ENCODE measurements at regions not wholly inside any gene's neighbourhood (a gene's known extent, or its start where the extent isn't known, plus 50 kb on each side); places are given as distances from the start of the nearest gene placed in this dataset.
"Not testable (repeated sequence)": the region's sequence is repeated elsewhere in the genome, so short reads cannot be mapped to it uniquely, and the experiment has no call there.

GRCh38 chr5:143629871-143630659, 181.9 kb upstream of the HMHB1 start:
- Histone ChIP-seq H3K27me3 (no peaks in the 10 kb centered on the region), H3K36me3 (no peaks in the 10 kb centered on the region), H3K4me3 (no peak overlapping the region), H3K4me1 (no peaks in the 10 kb centered on the region), H3K27ac (no peak overlapping the region), H3K9me3 (no peaks in the 10 kb centered on the region)
- intact Hi-C loops (cut with DNase I; ENCODE audit: low total_unique reads), result no loop called here
- no peak for TF ChIP-seq CTCF (IDR thresholded peaks at IDR 0.05)
- TF ChIP-seq POLR2A (IDR thresholded peaks at IDR 0.05), result no peak
- no peak for DNase-seq

- H3K9me3 ChIP-seq; H3K27me3 ChIP-seq; H3K27ac ChIP-seq; H3K36me3 ChIP-seq; intact Hi-C loops (cut with DNase I; ENCODE audit: low total_unique reads); H3K4me3 ChIP-seq; DNase-seq; H3K4me1 ChIP-seq: not testable (repeated sequence)
Measured at GRCh38 chr5:143625048-143625447, 186.9 kb upstream of the HMHB1 start.

GRCh38 chr5:143624465-143624864, 187.5 kb upstream of the HMHB1 start:
- no peak for DNase-seq
- Histone ChIP-seq H3K27me3 (no peaks in the 10 kb centered on the region), H3K36me3 (no peaks in the 10 kb centered on the region), H3K9me3 (no peaks in the 10 kb centered on the region), H3K4me1 (no peaks in the 10 kb centered on the region), H3K27ac (no peak overlapping the region), H3K4me3 (no peak overlapping the region)
- intact Hi-C loops (cut with DNase I; ENCODE audit: low total_unique reads), result no loop called here
- TF ChIP-seq POLR2A (IDR thresholded peaks at IDR 0.05) (no peak), CTCF (IDR thresholded peaks at IDR 0.05) (no peak)

- Histone ChIP-seq H3K4me1 (no peaks in the 10 kb centered on the region), H3K27ac (no peak overlapping the region), H3K9me3 (no peaks in the 10 kb centered on the region), H3K4me3 (no peak overlapping the region), H3K36me3 (no peaks in the 10 kb centered on the region), H3K27me3 (no peaks in the 10 kb centered on the region)
- no peak for DNase-seq
- TF ChIP-seq POLR2A (IDR thresholded peaks at IDR 0.05) (no peak), CTCF (IDR thresholded peaks at IDR 0.05) (no peak)
- intact Hi-C loops (cut with DNase I; ENCODE audit: low total_unique reads), result no loop called here
Measured at GRCh38 chr5:143619040-143619439, 192.9 kb upstream of the HMHB1 start.

GRCh38 chr5:143618141-143618540, 193.8 kb upstream of the HMHB1 start:
- Histone ChIP-seq H3K4me1 (no peaks in the 10 kb centered on the region), H3K36me3 (no peaks in the 10 kb centered on the region), H3K9me3 (no peaks in the 10 kb centered on the region), H3K27ac (no peak overlapping the region), H3K4me3 (no peak overlapping the region), H3K27me3 (no peaks in the 10 kb centered on the region)
- TF ChIP-seq CTCF (IDR thresholded peaks at IDR 0.05), result no peak
- no peak for TF ChIP-seq POLR2A (IDR thresholded peaks at IDR 0.05)
- no peak for DNase-seq
- intact Hi-C loops (cut with DNase I; ENCODE audit: low total_unique reads), result no loop called here

GRCh38 chr5:143614831-143615230, 197.1 kb upstream of the HMHB1 start:
- H3K27me3 ChIP-seq, result no peaks in the 10 kb centered on the region
- H3K9me3 ChIP-seq, result no peaks in the 10 kb centered on the region
- H3K4me1 ChIP-seq, result no peaks in the 10 kb centered on the region
- intact Hi-C loops (cut with DNase I; ENCODE audit: low total_unique reads), result no loop called here
- H3K36me3 ChIP-seq, result no peaks in the 10 kb centered on the region
- H3K4me3 ChIP-seq, result no peak overlapping the region
- TF ChIP-seq CTCF (IDR thresholded peaks at IDR 0.05) (no peak), POLR2A (IDR thresholded peaks at IDR 0.05) (no peak)
- no peak for DNase-seq
- no peak overlapping the region for H3K27ac ChIP-seq

All from uterus (tissue), 3 donors.